ENCODE measurements at regions not wholly inside any gene's neighbourhood (a gene's known extent, or its start where the extent isn't known, plus 50 kb on each side); places are given as distances from the start of the nearest gene placed in this dataset.

GRCh38 chr7:118621810-118622360, 397.4 kb downstream of the ANKRD7 start:
- Histone ChIP-seq H3K79me2 (ENCODE audit: low read length) (no peaks in the 10 kb centered on the region), H3K27me3 (ENCODE audit: low read length) (no peaks in the 10 kb centered on the region), H2AFZ (ENCODE audit: low read length) (no peak overlapping the region), H4K20me1 (ENCODE audit: insufficient read depth, low read depth, low read length) (no peaks in the 10 kb centered on the region), H3K9ac (ENCODE audit: low read length) (no peak overlapping the region), H3K4me1 (ENCODE audit: low read length) (no peaks in the 10 kb centered on the region), H3K36me3 (ENCODE audit: insufficient read depth, low read length) (no peaks in the 10 kb centered on the region), H3K4me3 (ENCODE audit: low read length) (no peak overlapping the region), H3K9me3 (ENCODE audit: low read length) (peaks cover 4% of the 10 kb centered on the region), H3K27ac (ENCODE audit: low read length) (no peak overlapping the region), H3K4me2 (ENCODE audit: low read depth, low read length, poor library complexity, severe bottlenecking) (no peak overlapping the region), H3K9me2 (replicated peaks; ENCODE audit: insufficient read depth, low read length) (no peaks in the 10 kb centered on the region)
- DNase-seq, result no peak

- Histone ChIP-seq H3K4me3 (ENCODE audit: low read length) (no peak overlapping the region), H3K9ac (ENCODE audit: low read length) (no peak overlapping the region), H3K27ac (ENCODE audit: low read length) (no peak overlapping the region), H2AFZ (ENCODE audit: low read length) (no peak overlapping the region), H3K79me2 (ENCODE audit: low read length) (no peaks in the 10 kb centered on the region), H3K27me3 (ENCODE audit: low read length) (no peaks in the 10 kb centered on the region), H3K9me3 (ENCODE audit: low read length) (peaks cover 10% of the 10 kb centered on the region), H3K9me2 (replicated peaks; ENCODE audit: insufficient read depth, low read length) (no peaks in the 10 kb centered on the region), H3K36me3 (ENCODE audit: insufficient read depth, low read length) (no peaks in the 10 kb centered on the region), H3K4me2 (ENCODE audit: low read depth, low read length, poor library complexity, severe bottlenecking) (no peak overlapping the region), H4K20me1 (ENCODE audit: insufficient read depth, low read depth, low read length) (no peaks in the 10 kb centered on the region), H3K4me1 (ENCODE audit: low read length) (no peaks in the 10 kb centered on the region)
- no peak for DNase-seq
These were observed 402.2 kb downstream of the ANKRD7 start for GRCh38 chr7:118626739-118627138.

- H3K9me2 ChIP-seq (replicated peaks; ENCODE audit: insufficient read depth, low read length), result no peaks in the 10 kb centered on the region
- H3K9ac ChIP-seq (ENCODE audit: low read length), result no peak overlapping the region
- H3K9me3 ChIP-seq (ENCODE audit: low read length), result peaks cover 10% of the 10 kb centered on the region
- no peak overlapping the region for H3K27ac ChIP-seq (ENCODE audit: low read length)
- H2AFZ ChIP-seq (ENCODE audit: low read length), result no peak overlapping the region
- no peaks in the 10 kb centered on the region for H3K27me3 ChIP-seq (ENCODE audit: low read length)
- H3K79me2 ChIP-seq (ENCODE audit: low read length), result no peaks in the 10 kb centered on the region
- no peaks in the 10 kb centered on the region for H3K36me3 ChIP-seq (ENCODE audit: insufficient read depth, low read length)
- H3K4me1 ChIP-seq (ENCODE audit: low read length), result no peaks in the 10 kb centered on the region
- no peak overlapping the region for H3K4me2 ChIP-seq (ENCODE audit: low read depth, low read length, poor library complexity, severe bottlenecking)
- no peak overlapping the region for H3K4me3 ChIP-seq (ENCODE audit: low read length)
- DNase-seq, result no peak
- H4K20me1 ChIP-seq (ENCODE audit: insufficient read depth, low read depth, low read length), result no peaks in the 10 kb centered on the region
These were observed 403.0 kb downstream of the ANKRD7 start for GRCh38 chr7:118627467-118627866.

GRCh38 chr7:118629898-118630438, 405.5 kb downstream of the ANKRD7 start:
- Histone ChIP-seq H3K36me3 (ENCODE audit: insufficient read depth, low read length) (no peaks in the 10 kb centered on the region), H4K20me1 (ENCODE audit: insufficient read depth, low read depth, low read length) (no peaks in the 10 kb centered on the region), H3K9me2 (replicated peaks; ENCODE audit: insufficient read depth, low read length) (no peaks in the 10 kb centered on the region), H3K9ac (ENCODE audit: low read length) (no peak overlapping the region), H2AFZ (ENCODE audit: low read length) (no peak overlapping the region), H3K4me1 (ENCODE audit: low read length) (no peaks in the 10 kb centered on the region), H3K79me2 (ENCODE audit: low read length) (no peaks in the 10 kb centered on the region), H3K4me2 (ENCODE audit: low read depth, low read length, poor library complexity, severe bottlenecking) (no peak overlapping the region), H3K9me3 (ENCODE audit: low read length) (peaks cover 10% of the 10 kb centered on the region), H3K4me3 (ENCODE audit: low read length) (no peak overlapping the region), H3K27ac (ENCODE audit: low read length) (no peak overlapping the region), H3K27me3 (ENCODE audit: low read length) (no peaks in the 10 kb centered on the region)
- no peak for DNase-seq

GRCh38 chr7:118642396-118642795, 417.9 kb downstream of the ANKRD7 start:
- Histone ChIP-seq H3K79me2 (ENCODE audit: low read length) (no peaks in the 10 kb centered on the region), H3K4me3 (ENCODE audit: low read length) (no peak overlapping the region), H3K27me3 (ENCODE audit: low read length) (no peaks in the 10 kb centered on the region), H3K9me2 (replicated peaks; ENCODE audit: insufficient read depth, low read length) (no peaks in the 10 kb centered on the region), H3K9ac (ENCODE audit: low read length) (no peak overlapping the region), H3K36me3 (ENCODE audit: insufficient read depth, low read length) (no peaks in the 10 kb centered on the region), H3K9me3 (ENCODE audit: low read length) (no peaks in the 10 kb centered on the region), H4K20me1 (ENCODE audit: insufficient read depth, low read depth, low read length) (no peaks in the 10 kb centered on the region), H2AFZ (ENCODE audit: low read length) (no peak overlapping the region), H3K27ac (ENCODE audit: low read length) (no peak overlapping the region), H3K4me1 (ENCODE audit: low read length) (no peaks in the 10 kb centered on the region), H3K4me2 (ENCODE audit: low read depth, low read length, poor library complexity, severe bottlenecking) (no peak overlapping the region)
- no peak for DNase-seq

GRCh38 chr7:118644346-118644745, 419.8 kb downstream of the ANKRD7 start:
- Histone ChIP-seq H4K20me1 (ENCODE audit: insufficient read depth, low read depth, low read length) (no peaks in the 10 kb centered on the region), H3K4me3 (ENCODE audit: low read length) (no peak overlapping the region), H3K27me3 (ENCODE audit: low read length) (no peaks in the 10 kb centered on the region), H3K4me1 (ENCODE audit: low read length) (no peaks in the 10 kb centered on the region), H3K9me2 (replicated peaks; ENCODE audit: insufficient read depth, low read length) (no peaks in the 10 kb centered on the region), H3K79me2 (ENCODE audit: low read length) (no peaks in the 10 kb centered on the region), H3K9ac (ENCODE audit: low read length) (no peak overlapping the region), H3K4me2 (ENCODE audit: low read depth, low read length, poor library complexity, severe bottlenecking) (no peak overlapping the region), H2AFZ (ENCODE audit: low read length) (no peak overlapping the region), H3K27ac (ENCODE audit: low read length) (no peak overlapping the region), H3K9me3 (ENCODE audit: low read length) (no peaks in the 10 kb centered on the region), H3K36me3 (ENCODE audit: insufficient read depth, low read length) (no peaks in the 10 kb centered on the region)
- no peak for DNase-seq

- H3K4me2 ChIP-seq (ENCODE audit: low read depth, low read length, poor library complexity, severe bottlenecking), result no peak overlapping the region
- no peaks in the 10 kb centered on the region for H3K79me2 ChIP-seq (ENCODE audit: low read length)
- no peak overlapping the region for H3K9ac ChIP-seq (ENCODE audit: low read length)
- no peaks in the 10 kb centered on the region for H3K27me3 ChIP-seq (ENCODE audit: low read length)
- no peak overlapping the region for H3K27ac ChIP-seq (ENCODE audit: low read length)
- H3K9me3 ChIP-seq (ENCODE audit: low read length), result no peaks in the 10 kb centered on the region
- no peak overlapping the region for H2AFZ ChIP-seq (ENCODE audit: low read length)
- H4K20me1 ChIP-seq (ENCODE audit: insufficient read depth, low read depth, low read length), result no peaks in the 10 kb centered on the region
- no peak for DNase-seq
- H3K4me3 ChIP-seq (ENCODE audit: low read length), result no peak overlapping the region
- no peaks in the 10 kb centered on the region for H3K9me2 ChIP-seq (replicated peaks; ENCODE audit: insufficient read depth, low read length)
- no peaks in the 10 kb centered on the region for H3K36me3 ChIP-seq (ENCODE audit: insufficient read depth, low read length)
- no peaks in the 10 kb centered on the region for H3K4me1 ChIP-seq (ENCODE audit: low read length)
These were observed 423.5 kb downstream of the ANKRD7 start for GRCh38 chr7:118648002-118648401.

- Histone ChIP-seq H3K27me3 (ENCODE audit: low read length) (no peaks in the 10 kb centered on the region), H3K4me1 (ENCODE audit: low read length) (peaks cover 29% of the 10 kb centered on the region), H3K79me2 (ENCODE audit: low read length) (no peaks in the 10 kb centered on the region), H4K20me1 (ENCODE audit: insufficient read depth, low read depth, low read length) (no peaks in the 10 kb centered on the region), H2AFZ (ENCODE audit: low read length) (0 out of 2 replicates have a peak overlapping the region, but pooled peaks have one; percentile 32), H3K36me3 (ENCODE audit: insufficient read depth, low read length) (no peaks in the 10 kb centered on the region), H3K27ac (ENCODE audit: low read length) (peak overlapping the region; percentile 68), H3K4me3 (ENCODE audit: low read length) (peak overlapping the region; percentile 9; the same call in 1 of the 2 replicates), H3K4me2 (ENCODE audit: low read depth, low read length, poor library complexity, severe bottlenecking) (peak overlapping the region; percentile 46), H3K9ac (ENCODE audit: low read length) (0 out of 2 replicates have a peak overlapping the region, but pooled peaks have one; percentile 12), H3K9me3 (ENCODE audit: low read length) (peaks cover 7% of the 10 kb centered on the region; the same call in 1 of the 2 replicates), H3K9me2 (replicated peaks; ENCODE audit: insufficient read depth, low read length) (no peaks in the 10 kb centered on the region)
- peak; percentile 48 for DNase-seq
These were observed 433.0 kb downstream of the ANKRD7 start for GRCh38 chr7:118657391-118658005.
